PC-9 (cell line): ENCODE measurements at regions not wholly inside any gene's neighbourhood (a gene's known extent, or its start where the extent isn't known, plus 50 kb on each side); places are given as distances from the start of the nearest gene placed in this dataset.

ENCODE experiments used
- BruUV-seq: library from RNA; stranded (reverse); fragments of 400-500 nt; replicated peaks from 2 replicates; lab custom pipeline; 2021; lab: Mats Ljungman, UMichigan
- CTCF ChIA-PET: fragments of 300-600 bp; sonication (Branson Sonifier 250); formaldehyde crosslinking; loops from one replicate; lab custom pipeline; 2022; ENCODE audit warnings: antibody characterized with exemption; lab: Charles Lee
- POLR2A ChIA-PET: fragments of 300-600 bp; sonication (Branson Sonifier 250); formaldehyde crosslinking; loops from one replicate; lab custom pipeline; 2022; ENCODE audit warnings: antibody characterized with exemption; ENCODE audit not compliant: unreplicated experiment; lab: Charles Lee
- DNase-seq, 2 experiments: peaks; one replicate each; pipeline versions ENCODE4 v3.0.0 to v3.0.0-alpha.2; 2015 to 2022; ENCODE audit warnings: mixed read lengths in 1 of 2
- H2AFZ ChIP-seq: fragments of 200-600 bp; sonication (generic); 2 replicates; pipeline ENCODE4 v1.8.1; 2017; ENCODE audit warnings: antibody characterized with exemption
- H3F3A ChIP-seq: fragments of 200-600 bp; sonication (generic); 2 replicates; pipeline ENCODE4 v1.8.1; 2017; ENCODE audit warnings: antibody characterized with exemption, mild to moderate bottlenecking, low read depth; ENCODE audit not compliant: insufficient read depth
- H3K27ac ChIP-seq: fragments of 200-600 bp; sonication (generic); 2 replicates; pipeline ENCODE4 v1.6.1; 2016; ENCODE audit warnings: mixed run types
- H3K27me3 ChIP-seq: fragments of 200-600 bp; sonication (generic); 2 replicates; pipeline ENCODE4 v1.6.1; 2016; ENCODE audit warnings: low read depth, mixed run types; ENCODE audit not compliant: insufficient read depth
- H3K36me3 ChIP-seq: fragments of 200-600 bp; sonication (generic); 2 replicates; pipeline ENCODE4 v1.6.1; 2016; ENCODE audit warnings: low read depth, mixed run types
- H3K4me1 ChIP-seq: fragments of 200-600 bp; sonication (generic); replicated peaks from 2 replicates; pipeline ENCODE4 v1.6.1; 2016; ENCODE audit warnings: mixed run types; ENCODE audit not compliant: insufficient read depth
- H3K4me2 ChIP-seq: fragments of 200-600 bp; sonication (generic); 2 replicates; pipeline ENCODE4 v1.6.1; 2017; ENCODE audit warnings: mixed run types
- H3K4me3 ChIP-seq: fragments of 200-600 bp; sonication (generic); 2 replicates; pipeline ENCODE4 v1.6.1; 2016; ENCODE audit warnings: mixed run types
- H3K79me2 ChIP-seq: fragments of 200-600 bp; sonication (generic); 2 replicates; pipeline ENCODE4 v1.6.1; 2017; ENCODE audit warnings: low read depth, mixed run types
- H3K9me2 ChIP-seq: fragments of 200-600 bp; sonication (generic); 2 replicates; pipeline ENCODE4 v1.8.1; 2017; ENCODE audit warnings: mild to moderate bottlenecking; ENCODE audit not compliant: insufficient read depth
- H3K9me3 ChIP-seq: fragments of 200-600 bp; sonication (generic); 2 replicates; pipeline ENCODE4 v1.8.1; 2016; ENCODE audit warnings: low read depth; ENCODE audit not compliant: insufficient read depth
- H4K20me1 ChIP-seq: fragments of 200-600 bp; sonication (generic); 2 replicates; pipeline ENCODE4 v1.8.1; 2017; ENCODE audit not compliant: insufficient read depth
- CTCF ChIP-seq: fragments of 200-600 bp; sonication (generic); conservative IDR thresholded peaks from 2 replicates; pipeline ENCODE4 v1.6.1; 2017; ENCODE audit warnings: mixed run types, antibody characterized with exemption, mild to moderate bottlenecking, moderate library complexity
- EZH2 ChIP-seq: fragments of 200-600 bp; sonication (generic); IDR thresholded peaks from 2 replicates; pipeline ENCODE4 v1.8.0; 2017; ENCODE audit warnings: antibody characterized with exemption, low read depth
- intact Hi-C: fragments of 100-400 bp; cut with micrococcal nuclease; formaldehyde crosslinking; loops from one replicate; pipeline ENCODE4 v1.10.0; 2022; ENCODE audit not compliant: unreplicated experiment

DNA sequence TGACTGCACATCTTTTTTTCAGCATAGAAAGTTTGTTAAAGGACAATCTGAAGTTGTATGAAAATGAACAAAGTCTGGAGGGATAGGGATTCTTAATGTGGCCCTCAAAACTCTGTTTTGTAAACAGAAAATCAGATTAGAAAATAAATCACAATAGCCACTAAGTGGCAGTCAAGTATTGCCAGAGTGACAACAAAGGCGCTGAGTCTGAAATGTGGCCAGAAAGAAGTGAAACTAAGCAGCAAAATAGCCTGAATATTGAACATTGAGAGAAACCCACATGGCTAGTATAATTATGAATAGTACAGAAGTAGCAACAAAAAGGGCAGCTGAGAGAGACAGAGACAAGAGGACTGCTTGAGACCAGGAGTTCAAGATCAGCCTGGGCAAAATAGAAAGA is 81.1 kb upstream of the CT45A1 start:
- TF ChIP-seq CTCF: 0 out of 2 replicates have a peak, but pooled peaks have one; percentile 22
- no peak for TF ChIP-seq EZH2
- H3K36me3 ChIP-seq: no peaks in the 10 kb centered on the region
- no peaks in the 10 kb centered on the region for H3K9me3 ChIP-seq
- no peak overlapping the region for H2AFZ ChIP-seq
- H4K20me1 ChIP-seq: no peaks in the 10 kb centered on the region
- no peaks in the 10 kb centered on the region for H3K4me1 ChIP-seq
- ChIA-PET POLR2A (no interaction called here), CTCF (no interaction called here)
- no TSS peak for BruUV-seq
- no peak for DNase-seq
- peaks cover 11% of the 10 kb centered on the region; the same call in 1 of the 2 replicates for H3K27me3 ChIP-seq
- H3K79me2 ChIP-seq: no peaks in the 10 kb centered on the region
- H3F3A ChIP-seq: no peaks in the 10 kb centered on the region
- 0 out of 2 replicates have a peak, but pooled peaks cover 2% of the 10 kb centered on the region for H3K9me2 ChIP-seq
- no peak overlapping the region for H3K4me2 ChIP-seq
- H3K27ac ChIP-seq: no peak overlapping the region
- no peak overlapping the region for H3K4me3 ChIP-seq
- intact Hi-C loops: no loop called here

DNA sequence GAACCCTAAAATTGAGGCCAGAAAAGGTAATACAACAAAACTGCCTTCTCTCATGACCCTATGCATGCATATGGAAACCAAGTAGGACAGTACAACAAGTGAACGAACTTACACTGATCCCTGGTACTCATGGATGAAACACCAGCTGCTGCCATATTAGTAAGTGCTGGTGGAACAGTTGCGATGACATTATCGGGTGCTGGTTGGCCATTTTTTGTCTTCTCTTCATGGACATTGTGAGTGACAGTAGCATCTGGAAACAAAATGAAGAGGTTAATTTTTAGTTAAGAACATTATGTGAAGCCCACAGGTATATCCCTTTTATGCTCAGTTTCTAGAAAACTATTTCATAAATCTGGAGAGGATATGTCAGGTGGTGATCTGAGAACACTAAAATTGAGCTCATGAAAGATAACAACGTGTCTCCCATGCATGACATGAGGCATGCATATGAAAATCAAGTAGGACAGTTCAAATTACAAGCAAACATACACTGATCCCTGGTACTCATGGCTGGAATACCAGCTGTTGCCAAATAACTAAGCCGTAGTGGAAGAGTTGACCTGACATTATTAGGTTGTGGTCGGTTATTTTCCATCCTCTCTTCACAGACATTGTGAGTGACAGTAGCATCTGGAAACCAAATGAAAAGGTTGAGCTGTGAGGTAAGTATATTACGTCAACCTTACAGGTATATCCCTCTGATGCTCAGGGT is 74.2 kb upstream of the CT45A1 start:
- POLR2A ChIA-PET: no interaction called here

DNA sequence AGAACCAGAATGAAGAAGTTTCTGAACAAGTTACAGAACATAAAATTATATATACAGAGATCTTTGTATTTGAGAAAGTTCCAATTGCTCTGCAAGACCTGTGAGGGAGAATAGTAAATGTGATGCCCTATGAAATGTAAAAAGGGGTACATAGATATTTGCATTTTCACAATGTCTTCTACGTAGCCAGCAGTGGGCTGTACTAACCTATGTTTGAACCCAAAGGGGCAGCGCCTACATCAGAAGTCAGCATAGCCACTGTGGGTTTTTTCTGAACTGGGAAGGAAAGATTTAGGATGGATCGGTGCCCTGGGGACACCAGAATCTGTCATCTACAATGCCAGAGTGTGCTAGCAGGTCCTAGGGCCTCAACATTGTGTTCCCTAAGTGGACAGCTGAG is 69.5 kb upstream of the CT45A1 start:
- H3K27me3 ChIP-seq: peaks cover 3% of the 10 kb centered on the region; the same call in 1 of the 2 replicates
- H3K79me2 ChIP-seq: no peaks in the 10 kb centered on the region
- H3K36me3 ChIP-seq: no peaks in the 10 kb centered on the region
- H2AFZ ChIP-seq: no peak overlapping the region
- H3F3A ChIP-seq: no peaks in the 10 kb centered on the region
- no peak overlapping the region for H3K4me3 ChIP-seq
- intact Hi-C loops: no loop called here
- H3K4me2 ChIP-seq: no peak overlapping the region
- no peaks in the 10 kb centered on the region for H3K9me2 ChIP-seq
- DNase-seq: no peak
- H3K4me1 ChIP-seq: no peaks in the 10 kb centered on the region
- BruUV-seq: no TSS peak
- POLR2A ChIA-PET: no interaction called here
- CTCF ChIA-PET: no interaction called here
- TF ChIP-seq CTCF: no peak
- TF ChIP-seq EZH2: no peak
- H3K9me3 ChIP-seq: no peaks in the 10 kb centered on the region
- H4K20me1 ChIP-seq: no peaks in the 10 kb centered on the region
- no peak overlapping the region for H3K27ac ChIP-seq

More for the DNA sequence above, 74.2 kb upstream of the CT45A1 start:
- H3K27me3 ChIP-seq: peaks cover 6% of the 10 kb centered on the region; the same call in 1 of the 2 replicates
- no peak overlapping the region for H3K27ac ChIP-seq
- DNase-seq: no peak
- no peaks in the 10 kb centered on the region for H3F3A ChIP-seq
- H2AFZ ChIP-seq: no peak overlapping the region
- TF ChIP-seq EZH2 (no peak), CTCF (no peak)
- no peaks in the 10 kb centered on the region for H3K79me2 ChIP-seq
- 0 out of 2 replicates have a peak, but pooled peaks cover 5% of the 10 kb centered on the region for H3K9me2 ChIP-seq
- intact Hi-C loops: no loop called here
- no peak overlapping the region for H3K4me3 ChIP-seq
- BruUV-seq: no TSS peak
- no peaks in the 10 kb centered on the region for H3K4me1 ChIP-seq
- CTCF ChIA-PET: no interaction called here
- H3K36me3 ChIP-seq: no peaks in the 10 kb centered on the region
- no peak overlapping the region for H3K4me2 ChIP-seq
- no peaks in the 10 kb centered on the region for H4K20me1 ChIP-seq
- H3K9me3 ChIP-seq: no peaks in the 10 kb centered on the region
